HL-60 (cell line): ENCODE measurements at regions not wholly inside any gene's neighbourhood (a gene's known extent, or its start where the extent isn't known, plus 50 kb on each side); places are given as distances from the start of the nearest gene placed in this dataset.

Experiments
- CTCF ChIP-seq: IDR thresholded peaks from one replicate; pipeline ENCODE4 v1.5.1; 2011; ENCODE audit warnings: low read length, control low read depth, inconsistent platforms; ENCODE audit not compliant: insufficient read depth
- GABPA ChIP-seq: IDR thresholded peaks from 2 replicates; pipeline ENCODE4 v1.6.1; 2012; ENCODE audit warnings: low read depth
- POLR2AphosphoS5 ChIP-seq: IDR thresholded peaks from 2 replicates; pipeline ENCODE4 v1.6.1; 2012; ENCODE audit warnings: low read depth
- REST ChIP-seq: IDR thresholded peaks from 2 replicates; pipeline ENCODE4 v1.6.1; 2012; ENCODE audit warnings: low read depth; ENCODE audit not compliant: insufficient replicate concordance
- SPI1 ChIP-seq: IDR thresholded peaks from 2 replicates; pipeline ENCODE4 v1.6.1; 2012; ENCODE audit warnings: low read depth, mild to moderate bottlenecking, borderline replicate concordance

DNA sequence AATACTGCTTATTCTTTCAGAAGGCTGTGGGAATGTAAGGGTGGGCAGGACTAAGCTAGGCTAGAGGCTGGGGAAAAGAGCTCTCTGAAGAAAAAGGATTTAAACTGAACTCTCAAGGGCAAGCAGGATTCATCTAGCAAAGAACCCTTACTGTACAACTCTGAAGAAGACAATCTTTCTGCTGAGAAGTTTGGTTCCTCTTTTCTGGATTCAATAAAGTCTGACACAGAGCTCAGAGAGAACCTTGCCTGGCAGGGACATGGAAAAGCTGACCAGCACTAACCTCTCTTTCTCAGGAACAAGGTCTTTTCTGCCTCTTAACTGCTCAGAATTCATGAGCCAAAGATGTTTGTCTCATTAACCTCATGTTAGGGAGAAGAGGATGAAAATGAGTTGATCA lies 388.4 kb upstream of the DDI1 start:
- TF ChIP-seq CTCF (no peak), GABPA (no peak), REST (no peak), POLR2AphosphoS5 (no peak), SPI1 (no peak)
